ENCODE measurements at regions not wholly inside any gene's neighbourhood (a gene's known extent, or its start where the extent isn't known, plus 50 kb on each side); places are given as distances from the start of the nearest gene placed in this dataset.

DNA sequence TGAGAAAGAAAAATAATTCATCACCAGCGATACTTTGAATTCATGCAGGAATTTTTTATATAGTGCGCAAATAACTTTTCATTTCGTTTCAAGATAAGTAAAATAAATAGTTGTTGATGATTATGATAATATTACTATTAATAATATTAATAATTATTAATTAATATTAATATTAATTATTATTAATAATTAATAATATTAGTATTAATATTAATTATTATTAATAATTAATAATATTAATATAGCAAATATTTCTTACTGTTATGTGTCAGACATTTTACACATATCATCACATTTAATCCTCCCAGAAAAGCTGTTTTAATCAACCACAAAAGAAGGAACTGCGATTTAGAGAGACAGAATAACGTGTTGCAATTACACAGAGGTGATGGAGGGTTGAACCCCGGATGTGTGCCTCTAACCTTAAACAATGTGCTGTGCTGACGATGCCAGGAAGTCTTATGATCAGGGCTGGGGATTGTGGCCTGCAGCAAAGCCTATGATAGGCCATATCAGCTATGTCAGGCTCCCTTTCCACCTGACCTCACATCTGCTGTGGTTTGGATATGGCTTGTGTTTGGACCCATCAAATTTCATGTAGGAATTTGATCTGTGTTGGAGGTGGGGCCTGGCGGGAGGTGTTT lies 263.5 kb upstream of the NR2F2 start:
- TF ChIP-seq, protein P1, sequence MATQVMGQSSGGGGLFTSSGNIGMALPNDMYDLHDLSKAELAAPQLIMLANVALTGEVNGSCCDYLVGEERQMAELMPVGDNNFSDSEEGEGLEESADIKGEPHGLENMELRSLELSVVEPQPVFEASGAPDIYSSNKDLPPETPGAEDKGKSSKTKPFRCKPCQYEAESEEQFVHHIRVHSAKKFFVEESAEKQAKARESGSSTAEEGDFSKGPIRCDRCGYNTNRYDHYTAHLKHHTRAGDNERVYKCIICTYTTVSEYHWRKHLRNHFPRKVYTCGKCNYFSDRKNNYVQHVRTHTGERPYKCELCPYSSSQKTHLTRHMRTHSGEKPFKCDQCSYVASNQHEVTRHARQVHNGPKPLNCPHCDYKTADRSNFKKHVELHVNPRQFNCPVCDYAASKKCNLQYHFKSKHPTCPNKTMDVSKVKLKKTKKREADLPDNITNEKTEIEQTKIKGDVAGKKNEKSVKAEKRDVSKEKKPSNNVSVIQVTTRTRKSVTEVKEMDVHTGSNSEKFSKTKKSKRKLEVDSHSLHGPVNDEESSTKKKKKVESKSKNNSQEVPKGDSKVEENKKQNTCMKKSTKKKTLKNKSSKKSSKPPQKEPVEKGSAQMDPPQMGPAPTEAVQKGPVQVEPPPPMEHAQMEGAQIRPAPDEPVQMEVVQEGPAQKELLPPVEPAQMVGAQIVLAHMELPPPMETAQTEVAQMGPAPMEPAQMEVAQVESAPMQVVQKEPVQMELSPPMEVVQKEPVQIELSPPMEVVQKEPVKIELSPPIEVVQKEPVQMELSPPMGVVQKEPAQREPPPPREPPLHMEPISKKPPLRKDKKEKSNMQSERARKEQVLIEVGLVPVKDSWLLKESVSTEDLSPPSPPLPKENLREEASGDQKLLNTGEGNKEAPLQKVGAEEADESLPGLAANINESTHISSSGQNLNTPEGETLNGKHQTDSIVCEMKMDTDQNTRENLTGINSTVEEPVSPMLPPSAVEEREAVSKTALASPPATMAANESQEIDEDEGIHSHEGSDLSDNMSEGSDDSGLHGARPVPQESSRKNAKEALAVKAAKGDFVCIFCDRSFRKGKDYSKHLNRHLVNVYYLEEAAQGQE (IDR thresholded peaks at IDR 0.05; ENCODE audit: insufficient read depth in 1 of 2, low read depth in 2 of 2, low read length in 2 of 2), result no peak
- no peak for TF ChIP-seq FOXP2 (optimal IDR thresholded peaks at IDR 0.05; ENCODE audit: borderline replicate concordance, extremely low read depth, extremely low read length, insufficient read depth)
- TF ChIP-seq POLR2AphosphoS5 (IDR thresholded peaks at IDR 0.05; ENCODE audit: low read depth, low read length), result no peak
- TF ChIP-seq TAF1 (IDR thresholded peaks at IDR 0.05; ENCODE audit: borderline replicate concordance, insufficient read depth, low read length), result no peak
- TF ChIP-seq SIN3A (IDR thresholded peaks at IDR 0.05; ENCODE audit: borderline replicate concordance, insufficient read depth, low read length), result no peak

DNA sequence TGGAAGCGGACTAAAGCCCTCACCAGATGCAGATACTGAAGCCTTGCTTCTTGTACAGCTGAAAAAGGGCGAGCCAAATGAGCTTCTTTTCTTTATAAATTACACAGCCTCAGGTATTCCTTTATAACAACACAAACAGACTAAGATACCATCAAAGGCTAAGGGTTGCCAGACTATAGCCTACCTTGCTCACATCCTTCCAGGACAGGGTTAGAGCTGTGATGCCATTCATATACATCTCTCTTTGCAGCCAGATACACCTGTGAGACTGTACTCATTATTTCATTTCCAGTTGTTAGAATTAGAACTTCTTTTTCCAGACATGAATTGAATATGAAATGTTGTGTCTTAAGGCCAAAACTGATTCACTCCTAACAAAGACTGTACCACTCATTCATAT lies 262.8 kb upstream of the NR2F2 start:
- no peak for TF ChIP-seq TAF1 (IDR thresholded peaks at IDR 0.05; ENCODE audit: borderline replicate concordance, insufficient read depth, low read length)
- TF ChIP-seq FOXP2 (optimal IDR thresholded peaks at IDR 0.05; ENCODE audit: borderline replicate concordance, extremely low read depth, extremely low read length, insufficient read depth), result no peak
- no peak for TF ChIP-seq POLR2AphosphoS5 (IDR thresholded peaks at IDR 0.05; ENCODE audit: low read depth, low read length)
- TF ChIP-seq, protein P1 (IDR thresholded peaks at IDR 0.05; ENCODE audit: insufficient read depth in 1 of 2, low read depth in 2 of 2, low read length in 2 of 2), result no peak
- TF ChIP-seq SIN3A (IDR thresholded peaks at IDR 0.05; ENCODE audit: borderline replicate concordance, insufficient read depth, low read length), result no peak

DNA sequence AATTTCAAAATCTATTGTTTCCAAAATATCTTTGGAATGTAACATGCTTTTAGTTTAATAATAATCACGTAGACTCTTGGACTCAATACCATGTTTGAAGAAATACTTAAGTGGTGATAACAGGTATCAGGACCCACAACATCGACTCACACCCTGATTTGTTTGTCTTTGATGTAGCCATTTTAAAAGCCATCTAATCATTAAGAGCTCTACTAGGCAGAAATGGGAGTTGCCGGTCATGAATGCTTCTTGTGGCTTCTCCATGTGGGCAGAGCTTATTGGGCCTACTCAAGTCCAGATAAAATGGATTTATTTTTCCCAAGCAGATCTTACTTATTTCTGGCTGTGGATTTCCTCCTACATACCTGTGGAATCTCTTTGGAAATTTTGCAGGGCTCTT lies 261.6 kb upstream of the NR2F2 start:
- TF ChIP-seq POLR2AphosphoS5 (IDR thresholded peaks at IDR 0.05; ENCODE audit: low read depth, low read length) (no peak), SIN3A (IDR thresholded peaks at IDR 0.05; ENCODE audit: borderline replicate concordance, insufficient read depth, low read length) (no peak), FOXP2 (optimal IDR thresholded peaks at IDR 0.05; ENCODE audit: borderline replicate concordance, extremely low read depth, extremely low read length, insufficient read depth) (no peak), TAF1 (IDR thresholded peaks at IDR 0.05; ENCODE audit: borderline replicate concordance, insufficient read depth, low read length) (no peak)
- TF ChIP-seq, protein P1 (IDR thresholded peaks at IDR 0.05; ENCODE audit: insufficient read depth in 1 of 2, low read depth in 2 of 2, low read length in 2 of 2), result no peak

DNA sequence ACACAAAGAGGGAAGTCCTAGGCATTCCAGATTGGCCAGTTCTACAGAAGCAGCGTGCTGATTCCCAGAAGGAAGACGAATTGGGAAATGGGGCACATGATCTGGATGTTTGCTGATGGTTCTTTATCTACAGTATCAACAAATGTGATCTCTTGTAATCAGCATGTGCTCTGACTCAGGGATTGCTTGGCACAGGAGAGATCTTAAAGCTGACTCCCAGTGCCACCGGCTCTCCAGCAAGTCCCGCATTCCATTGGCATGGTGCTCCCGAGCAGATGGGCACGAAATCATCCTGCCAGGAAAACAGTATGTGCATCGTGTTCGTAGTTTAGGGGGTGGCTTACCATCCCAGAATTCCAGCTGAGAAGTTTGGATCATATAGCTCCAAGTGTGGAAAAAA lies 259.9 kb upstream of the NR2F2 start:
- TF ChIP-seq POLR2AphosphoS5 (IDR thresholded peaks at IDR 0.05; ENCODE audit: low read depth, low read length), result no peak
- no peak for TF ChIP-seq FOXP2 (optimal IDR thresholded peaks at IDR 0.05; ENCODE audit: borderline replicate concordance, extremely low read depth, extremely low read length, insufficient read depth)
- TF ChIP-seq SIN3A (IDR thresholded peaks at IDR 0.05; ENCODE audit: borderline replicate concordance, insufficient read depth, low read length), result no peak
- TF ChIP-seq, protein P1 (IDR thresholded peaks at IDR 0.05; ENCODE audit: insufficient read depth in 1 of 2, low read depth in 2 of 2, low read length in 2 of 2), result no peak
- TF ChIP-seq TAF1 (IDR thresholded peaks at IDR 0.05; ENCODE audit: borderline replicate concordance, insufficient read depth, low read length), result no peak

All from PFSK-1 (cell line).